Jurkat, Clone E6-1 (cell line): ENCODE measurements at regions not wholly inside any gene's neighbourhood (a gene's known extent, or its start where the extent isn't known, plus 50 kb on each side); places are given as distances from the start of the nearest gene placed in this dataset.
"Not testable (repeated sequence)": the region's sequence is repeated elsewhere in the genome, so short reads cannot be mapped to it uniquely, and the experiment has no call there.

Experiments used
- DNase-seq: peaks from one replicate; pipeline ENCODE4 v3.0.0-alpha.2; 2011; ENCODE audit warnings: low read depth, low spot score
- H3K4me3 ChIP-seq: 2 replicates; pipeline ENCODE4 v1.5.1; 2011; ENCODE audit warnings: mild to moderate bottlenecking, low read length, control low read depth, moderate library complexity

GRCh38 chr1:168428063-168428731, 115.6 kb downstream of the XCL2 start:
- no peak for DNase-seq
- no peak overlapping the region for H3K4me3 ChIP-seq

DNA sequence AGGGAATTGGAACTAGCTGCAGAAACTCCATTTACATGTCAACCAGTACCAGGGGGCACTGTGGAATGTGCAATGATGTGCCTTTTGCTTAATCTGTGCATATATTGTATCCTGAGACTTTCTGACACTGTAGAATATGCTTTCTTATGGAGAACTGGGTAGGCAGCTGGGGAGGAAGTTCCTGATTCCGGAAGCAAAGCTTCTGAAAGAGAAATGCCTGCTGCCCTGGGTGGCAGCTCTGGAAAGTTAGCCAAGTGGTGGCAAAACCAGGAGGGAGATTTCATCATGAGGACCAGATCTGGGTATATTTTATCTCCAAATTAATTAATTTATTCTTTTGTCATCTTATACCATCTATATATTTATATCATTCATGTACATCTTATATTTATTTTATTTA, 116.7 kb downstream of the XCL2 start:
- H3K4me3 ChIP-seq = no peak overlapping the region
- DNase-seq = no peak

DNA sequence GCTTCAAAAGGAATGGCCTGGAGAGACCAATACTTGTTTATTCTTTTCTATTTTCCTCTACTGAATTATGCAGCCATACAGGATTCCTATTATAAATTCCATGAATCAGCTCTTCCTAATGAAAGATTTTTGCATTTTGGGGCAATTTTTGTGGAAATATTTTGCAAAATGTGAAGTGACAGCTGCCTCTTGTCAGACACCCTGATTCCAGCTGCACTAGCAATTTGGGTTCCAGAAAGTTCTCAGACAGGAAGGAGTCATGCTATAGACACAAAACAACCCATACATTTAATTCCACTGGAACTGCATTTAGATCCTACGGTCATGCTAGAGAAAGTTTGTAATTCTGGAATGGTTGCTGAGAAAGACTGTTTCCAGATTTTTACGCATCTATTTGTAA, 119.5 kb downstream of the XCL2 start:
- no peak overlapping the region for H3K4me3 ChIP-seq
- no peak for DNase-seq

GRCh38 chr1:168422203-168422847, 121.5 kb downstream of the XCL2 start:
- H3K4me3 ChIP-seq = no peak overlapping the region
- DNase-seq = no peak

- H3K4me3 ChIP-seq = no peak overlapping the region
- DNase-seq = peak; percentile 57
These were observed 122.3 kb downstream of the XCL2 start for GRCh38 chr1:168421399-168422004.

DNA sequence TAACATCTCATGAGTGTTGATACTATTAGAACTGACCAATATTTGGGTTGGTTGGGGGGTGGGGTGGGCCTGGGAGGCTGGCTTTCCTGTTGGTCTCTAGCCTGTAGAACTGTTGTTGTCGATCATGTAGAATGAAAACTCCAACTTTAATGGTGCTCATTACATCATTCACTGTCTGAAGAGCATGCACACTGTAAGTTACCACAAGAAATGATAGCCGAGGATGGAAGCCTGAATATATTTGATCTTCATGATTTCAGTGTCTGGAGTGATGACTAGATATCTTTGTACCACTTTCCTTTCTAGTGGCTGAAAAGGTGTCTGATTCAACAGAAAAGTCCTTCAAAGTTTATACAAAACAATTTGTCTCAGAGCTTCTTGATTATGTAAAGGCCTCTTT, 123.6 kb downstream of the XCL2 start:
- H3K4me3 ChIP-seq = no peak overlapping the region
- DNase-seq = no peak

DNA sequence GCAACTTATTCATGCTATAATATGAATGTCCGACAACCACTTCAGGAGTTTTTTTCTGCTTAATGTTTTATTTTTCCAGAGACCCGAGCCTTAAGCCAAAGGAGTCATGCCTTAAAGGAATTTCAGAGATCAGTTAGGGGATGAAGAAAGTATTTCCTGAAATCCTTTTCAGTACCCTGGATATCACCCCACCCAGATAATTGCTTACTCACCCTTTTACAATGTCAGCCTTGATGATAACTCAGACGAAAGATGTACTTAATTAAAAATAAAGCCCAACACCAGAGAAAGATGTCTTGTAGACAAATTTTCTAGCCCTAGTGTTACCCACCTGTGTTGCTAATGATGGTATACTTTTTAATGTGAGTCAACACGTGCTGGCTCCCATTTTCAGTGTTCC, 124.1 kb downstream of the XCL2 start:
- H3K4me3 ChIP-seq = no peak overlapping the region
- no peak for DNase-seq

DNA sequence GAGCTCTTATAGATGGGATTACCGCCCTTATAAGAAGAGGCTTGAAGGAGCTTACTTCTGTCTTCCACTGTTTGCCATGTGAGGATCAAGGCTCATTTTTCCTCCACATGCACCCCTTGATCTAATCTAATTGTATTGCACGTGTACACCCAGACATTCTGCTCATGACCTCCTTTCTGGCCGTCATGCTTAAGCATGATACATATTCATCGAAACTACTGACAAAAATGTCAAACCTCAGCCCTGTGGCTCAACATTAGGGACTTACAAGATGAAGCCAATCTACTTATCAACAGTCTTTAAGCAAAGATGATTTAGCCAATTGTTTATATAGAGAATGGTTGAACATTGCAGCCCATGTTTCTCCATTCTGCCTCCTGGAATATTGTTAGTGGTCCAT, 127.6 kb downstream of the XCL2 start:
- H3K4me3 ChIP-seq = no peak overlapping the region
- no peak for DNase-seq

DNA sequence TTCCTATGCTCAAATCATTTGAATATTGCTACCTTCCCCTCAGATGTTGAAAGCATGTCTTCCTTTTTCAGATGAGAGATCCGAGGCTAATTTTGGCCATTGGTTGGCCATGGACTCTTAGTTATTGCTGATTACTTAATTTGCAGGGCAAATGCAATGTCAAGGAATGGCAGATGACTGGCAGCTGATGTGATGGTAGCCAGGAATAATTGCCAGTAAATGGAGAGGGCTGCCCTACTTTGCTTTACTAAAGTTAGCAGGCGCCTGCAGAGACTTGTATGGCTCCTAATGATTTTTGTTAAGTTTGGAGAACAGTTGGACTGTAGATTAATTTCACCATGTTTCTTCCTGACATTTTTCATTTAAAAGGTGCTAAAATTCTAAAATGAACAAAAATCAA, 128.9 kb downstream of the XCL2 start:
- no peak overlapping the region for H3K4me3 ChIP-seq

GRCh38 chr1:168410464-168410863, 129.8 kb downstream of the TBX19 start:
- no peak for DNase-seq
- H3K4me3 ChIP-seq = no peak overlapping the region

More for the DNA sequence above, 128.9 kb downstream of the XCL2 start:
- DNase-seq = no peak

GRCh38 chr1:168408884-168409283, 128.2 kb downstream of the TBX19 start:
- no peak for DNase-seq
- no peak overlapping the region for H3K4me3 ChIP-seq

- DNase-seq = no peak
- no peak overlapping the region for H3K4me3 ChIP-seq
These were observed 127.8 kb downstream of the TBX19 start for GRCh38 chr1:168408539-168408865.

DNA sequence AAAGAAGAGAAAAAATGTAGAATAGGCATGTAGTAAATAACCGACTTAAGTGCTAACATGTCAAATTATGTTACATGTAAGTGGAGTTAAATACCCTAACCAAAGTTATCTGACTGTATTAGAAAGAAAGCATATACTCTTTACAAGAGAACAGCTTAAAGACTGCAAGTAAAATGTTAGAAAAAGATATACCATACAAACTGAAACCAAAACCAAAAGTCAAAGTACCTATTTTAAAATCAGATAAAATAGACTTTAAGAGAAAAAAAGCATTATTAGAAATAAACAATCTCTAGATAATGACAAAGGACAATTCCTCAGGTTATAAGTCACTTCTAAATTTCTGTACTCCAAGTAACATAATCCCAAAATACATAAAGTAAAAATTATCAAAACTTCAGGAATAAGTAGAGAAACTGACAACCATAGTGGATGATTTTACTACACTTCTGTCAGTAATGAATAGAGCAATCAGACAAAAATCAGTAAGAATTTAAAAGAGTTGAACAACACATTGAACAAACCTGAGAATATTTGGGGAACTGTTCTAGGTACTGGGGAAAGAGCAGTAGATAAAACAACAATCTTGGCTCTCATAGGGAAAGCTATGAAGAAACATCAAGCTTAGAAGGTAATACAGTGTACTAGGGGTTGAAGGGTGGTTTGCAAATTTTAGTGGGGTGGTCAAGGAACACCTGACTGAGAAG, 127.3 kb downstream of the TBX19 start:
- DNase-seq = no peak
- H3K4me3 ChIP-seq = no peak overlapping the region

DNA sequence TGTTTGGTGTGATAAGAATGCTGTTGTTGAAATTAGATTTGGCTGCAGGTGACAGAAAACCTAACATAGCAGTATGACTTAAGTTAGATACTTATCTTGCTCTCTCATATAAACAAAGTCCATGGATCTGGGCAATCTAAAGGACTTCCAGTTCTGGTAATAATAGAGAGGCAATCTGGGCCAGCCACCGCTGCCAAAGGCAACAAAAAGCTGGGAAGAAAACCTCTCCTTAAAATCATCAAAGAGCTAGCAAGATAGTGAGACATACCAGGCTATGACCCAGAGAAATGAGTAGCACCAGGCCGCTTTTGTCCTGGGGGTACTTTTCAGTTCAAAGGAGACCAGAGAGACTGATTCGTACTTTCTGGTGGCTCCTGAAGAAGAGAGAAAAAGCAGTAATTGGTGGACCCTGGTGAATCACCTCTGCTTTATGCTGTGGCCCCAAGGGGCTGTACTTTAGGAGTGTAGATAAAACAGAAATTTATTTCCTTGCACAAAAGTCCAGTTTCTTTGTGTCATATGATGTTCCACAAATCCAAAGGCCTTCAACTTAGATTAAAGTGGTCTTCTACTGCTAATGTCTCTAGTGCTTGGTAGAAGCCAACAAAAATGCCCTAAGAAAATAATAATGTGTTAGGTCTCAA, 125.4 kb downstream of the TBX19 start:
- DNase-seq = no peak
- no peak overlapping the region for H3K4me3 ChIP-seq

GRCh38 chr1:168403140-168403539, 122.5 kb downstream of the TBX19 start:
- no peak for DNase-seq
- H3K4me3 ChIP-seq = no peak overlapping the region

DNA sequence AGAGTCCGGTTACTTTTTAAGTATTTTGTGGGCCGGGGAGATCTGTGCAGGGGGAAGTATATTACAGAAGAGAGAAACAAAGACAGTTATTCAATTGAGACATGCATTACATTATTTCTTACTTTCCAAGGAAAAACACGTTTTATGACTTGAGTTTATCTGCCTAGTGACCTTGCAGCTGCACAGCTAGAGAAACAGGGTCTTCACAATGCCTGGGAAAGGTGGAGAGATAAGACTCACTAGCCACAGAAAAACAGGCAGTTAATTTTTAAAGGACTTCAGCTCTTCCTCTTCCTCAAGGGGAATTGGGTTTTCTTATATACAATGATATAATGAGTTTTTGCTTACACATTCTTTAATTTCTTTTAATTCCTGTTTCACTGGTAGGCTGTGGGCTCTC, 121.8 kb downstream of the TBX19 start:
- not testable (repeated sequence) for H3K4me3 ChIP-seq, DNase-seq

DNA sequence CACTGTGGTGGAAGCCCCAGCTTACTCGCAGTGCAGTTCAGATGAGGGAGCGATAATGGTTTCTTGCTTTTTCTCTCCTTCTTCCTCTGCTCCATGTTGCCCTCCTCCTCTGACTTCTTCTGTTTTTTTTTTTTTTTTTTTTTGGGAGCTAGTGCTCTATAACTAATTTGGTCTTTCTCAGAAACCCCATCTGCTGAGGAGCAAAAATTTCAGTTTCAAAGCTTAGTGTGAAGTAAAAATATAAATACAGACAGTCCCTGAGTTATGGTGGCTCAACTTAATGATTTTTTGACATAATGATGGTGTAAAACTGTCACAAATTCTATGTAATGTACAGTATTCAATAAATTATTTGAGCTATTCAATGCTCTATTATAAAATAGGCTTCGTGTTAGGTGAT, 120.7 kb downstream of the TBX19 start:
- no peak for DNase-seq
- H3K4me3 ChIP-seq = no peak overlapping the region

- no peak for DNase-seq
- H3K4me3 ChIP-seq = no peak overlapping the region
These were observed 119.5 kb downstream of the TBX19 start for GRCh38 chr1:168400139-168400538.

GRCh38 chr1:168397806-168398205, 117.1 kb downstream of the TBX19 start:
- H3K4me3 ChIP-seq = no peak overlapping the region
- no peak for DNase-seq
